ENCODE measurements at regions not wholly inside any gene's neighbourhood (a gene's known extent, or its start where the extent isn't known, plus 50 kb on each side); places are given as distances from the start of the nearest gene placed in this dataset.

DNA sequence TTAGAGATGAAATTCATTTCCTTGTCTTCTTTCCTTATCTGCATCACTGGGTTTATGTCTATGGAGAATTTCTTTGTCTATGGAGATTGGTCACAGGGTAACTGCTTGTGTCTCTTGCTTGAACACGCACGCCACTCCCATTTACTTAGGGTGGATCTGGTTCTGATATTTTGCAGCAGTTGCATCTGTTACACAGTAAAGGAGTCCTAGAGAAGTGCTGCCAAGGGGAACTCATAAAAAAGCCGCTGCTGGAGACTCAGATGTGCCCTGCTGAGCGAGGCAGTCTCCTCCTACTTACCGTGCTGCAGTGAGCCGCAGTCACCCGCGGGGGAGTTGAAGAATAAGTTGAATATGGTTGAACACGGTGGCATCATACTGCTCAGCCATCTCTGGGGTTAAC lies 105.2 kb upstream of the KLHL25 start:
- Mint-ChIP-seq H3K36me3 (ENCODE audit: insufficient read depth) (no peaks in the 10 kb centered on the region), H3K9me3 (ENCODE audit: low read depth) (no peaks in the 10 kb centered on the region), H3K4me3 (ENCODE audit: low read depth) (no peak overlapping the region), H3K27ac (no peak overlapping the region), H3K27me3 (peaks cover 27% of the 10 kb centered on the region), H3K4me1 (ENCODE audit: low read depth) (peaks cover 4% of the 10 kb centered on the region)
- DNase-seq (ENCODE audit: low spot score, unreplicated experiment) = no peak
- TF ChIP-seq, protein P1, sequence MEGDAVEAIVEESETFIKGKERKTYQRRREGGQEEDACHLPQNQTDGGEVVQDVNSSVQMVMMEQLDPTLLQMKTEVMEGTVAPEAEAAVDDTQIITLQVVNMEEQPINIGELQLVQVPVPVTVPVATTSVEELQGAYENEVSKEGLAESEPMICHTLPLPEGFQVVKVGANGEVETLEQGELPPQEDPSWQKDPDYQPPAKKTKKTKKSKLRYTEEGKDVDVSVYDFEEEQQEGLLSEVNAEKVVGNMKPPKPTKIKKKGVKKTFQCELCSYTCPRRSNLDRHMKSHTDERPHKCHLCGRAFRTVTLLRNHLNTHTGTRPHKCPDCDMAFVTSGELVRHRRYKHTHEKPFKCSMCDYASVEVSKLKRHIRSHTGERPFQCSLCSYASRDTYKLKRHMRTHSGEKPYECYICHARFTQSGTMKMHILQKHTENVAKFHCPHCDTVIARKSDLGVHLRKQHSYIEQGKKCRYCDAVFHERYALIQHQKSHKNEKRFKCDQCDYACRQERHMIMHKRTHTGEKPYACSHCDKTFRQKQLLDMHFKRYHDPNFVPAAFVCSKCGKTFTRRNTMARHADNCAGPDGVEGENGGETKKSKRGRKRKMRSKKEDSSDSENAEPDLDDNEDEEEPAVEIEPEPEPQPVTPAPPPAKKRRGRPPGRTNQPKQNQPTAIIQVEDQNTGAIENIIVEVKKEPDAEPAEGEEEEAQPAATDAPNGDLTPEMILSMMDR (IDR thresholded peaks at IDR 0.05; ENCODE audit: unreplicated experiment) = no peak

DNA sequence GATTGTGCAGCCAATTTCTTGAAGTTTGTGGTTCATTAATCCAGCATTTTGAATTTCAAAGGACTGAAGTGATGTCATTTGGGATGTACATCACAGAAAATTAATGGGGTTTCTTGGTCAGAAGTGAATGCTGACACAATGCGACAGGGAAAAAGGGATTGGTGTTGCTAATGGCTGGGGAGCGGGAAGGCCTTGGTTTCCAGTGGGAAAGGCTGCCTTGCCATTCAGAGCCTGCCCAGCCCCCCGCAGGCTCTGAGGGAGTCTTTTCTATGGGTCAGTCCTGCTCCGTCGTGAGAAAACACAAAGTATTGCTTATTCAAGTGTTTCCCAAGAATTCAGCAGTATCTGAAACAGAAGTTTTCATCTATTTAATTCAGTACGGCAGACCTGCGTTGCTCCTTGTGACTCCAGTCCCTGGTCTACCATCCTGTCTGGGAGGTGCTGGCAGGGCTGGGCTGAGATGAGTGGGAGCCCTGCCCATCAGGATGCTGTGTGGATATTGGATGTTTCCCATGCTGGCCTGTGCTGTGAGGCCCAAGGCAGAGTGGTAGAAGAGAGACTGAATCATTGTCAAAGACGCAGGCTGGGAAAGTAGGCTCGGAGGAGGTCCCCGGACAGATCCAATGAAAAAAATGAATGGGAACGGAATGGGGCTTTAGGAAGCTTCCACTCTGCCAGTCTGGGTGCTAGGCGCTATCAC lies 111.2 kb upstream of the KLHL25 start:
- DNase-seq (ENCODE audit: low spot score, unreplicated experiment) = no peak
- H3K4me3 Mint-ChIP-seq (ENCODE audit: low read depth) = no peak overlapping the region

DNA sequence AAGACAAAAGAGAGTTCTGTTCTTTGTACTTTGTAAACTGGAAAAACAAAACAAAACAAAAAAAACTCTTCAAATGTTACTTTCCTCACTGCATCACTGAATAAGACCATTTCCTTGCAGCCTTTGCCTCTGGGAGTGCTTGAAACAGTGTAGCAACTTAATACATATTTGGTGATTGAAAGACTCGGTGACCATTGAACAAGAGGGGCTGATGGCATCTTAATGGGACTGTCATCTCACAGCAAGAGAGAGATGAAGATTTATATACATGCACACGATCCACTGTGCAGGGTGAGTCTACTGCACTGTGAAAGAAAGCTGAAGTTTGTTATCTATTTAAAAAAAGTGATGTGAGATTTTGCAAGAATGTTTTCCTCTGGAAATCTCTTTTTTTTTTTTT lies 111.9 kb upstream of the KLHL25 start:
- Mint-ChIP-seq H3K9me3 (ENCODE audit: low read depth) (no peaks in the 10 kb centered on the region), H3K4me3 (ENCODE audit: low read depth) (no peak overlapping the region), H3K27me3 (peaks cover 3% of the 10 kb centered on the region), H3K27ac (no peak overlapping the region), H3K4me1 (ENCODE audit: low read depth) (no peaks in the 10 kb centered on the region), H3K36me3 (ENCODE audit: insufficient read depth) (no peaks in the 10 kb centered on the region)
- no peak for DNase-seq (ENCODE audit: low spot score, unreplicated experiment)
- TF ChIP-seq, protein P1 (IDR thresholded peaks at IDR 0.05; ENCODE audit: unreplicated experiment) = no peak

More for the DNA sequence above, 111.2 kb upstream of the KLHL25 start:
- H3K4me1 Mint-ChIP-seq (ENCODE audit: low read depth) = no peaks in the 10 kb centered on the region
- no peaks in the 10 kb centered on the region for H3K36me3 Mint-ChIP-seq (ENCODE audit: insufficient read depth)
- H3K27ac Mint-ChIP-seq = no peak overlapping the region
- TF ChIP-seq, protein P1 (IDR thresholded peaks at IDR 0.05; ENCODE audit: unreplicated experiment) = no peak
- H3K9me3 Mint-ChIP-seq (ENCODE audit: low read depth) = no peaks in the 10 kb centered on the region
- peaks cover 3% of the 10 kb centered on the region for H3K27me3 Mint-ChIP-seq

DNA sequence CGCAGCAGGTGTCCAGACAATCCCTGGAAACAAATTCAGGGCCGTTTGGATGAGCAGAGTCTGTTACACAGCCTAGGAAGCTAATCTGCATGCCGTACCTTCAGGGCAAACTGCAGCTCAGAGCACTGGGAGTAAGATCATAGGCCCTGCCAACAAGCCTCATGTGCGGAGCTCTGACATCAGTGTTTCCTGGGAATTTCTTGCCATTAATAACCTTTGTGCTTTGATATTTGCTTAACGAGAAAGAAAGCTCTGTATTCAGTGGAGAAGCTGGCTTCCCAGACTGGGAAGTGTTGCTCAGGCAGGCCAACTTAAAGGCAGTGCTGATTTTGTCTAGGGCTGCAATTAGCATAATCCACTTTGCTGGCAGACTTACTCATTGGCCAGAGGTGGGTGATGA lies 116.1 kb upstream of the KLHL25 start:
- TF ChIP-seq, protein P1 (IDR thresholded peaks at IDR 0.05; ENCODE audit: unreplicated experiment) = no peak
- Mint-ChIP-seq H3K27me3 (peaks cover 3% of the 10 kb centered on the region), H3K4me3 (ENCODE audit: low read depth) (no peak overlapping the region), H3K4me1 (ENCODE audit: low read depth) (no peaks in the 10 kb centered on the region), H3K27ac (no peak overlapping the region), H3K9me3 (ENCODE audit: low read depth) (no peaks in the 10 kb centered on the region), H3K36me3 (ENCODE audit: insufficient read depth) (no peaks in the 10 kb centered on the region)
- no peak for DNase-seq (ENCODE audit: low spot score, unreplicated experiment)

DNA sequence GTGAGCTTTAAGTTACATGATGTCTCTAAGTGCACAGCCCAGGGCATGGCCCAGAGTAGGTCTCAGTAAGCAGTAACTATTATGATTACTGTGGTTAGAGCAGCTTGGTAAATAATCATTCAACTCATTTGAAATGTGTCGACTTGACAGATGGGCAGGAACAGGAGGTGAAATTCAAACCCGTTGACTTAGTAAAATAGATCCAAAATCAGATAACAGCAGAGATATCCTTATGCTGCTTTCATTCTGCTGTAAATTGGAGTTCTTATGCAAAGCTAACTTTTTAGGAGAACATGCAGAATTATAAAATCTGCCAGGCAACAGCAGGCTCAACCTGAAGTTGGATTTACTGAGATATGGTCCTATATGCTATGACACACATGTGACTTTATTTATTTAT lies 118.7 kb upstream of the KLHL25 start:
- H3K4me3 Mint-ChIP-seq (ENCODE audit: low read depth) = no peak overlapping the region
- H3K9me3 Mint-ChIP-seq (ENCODE audit: low read depth) = peaks cover 10% of the 10 kb centered on the region
- TF ChIP-seq, protein P1 (IDR thresholded peaks at IDR 0.05; ENCODE audit: unreplicated experiment) = no peak
- peaks cover 7% of the 10 kb centered on the region for H3K27me3 Mint-ChIP-seq
- no peak for DNase-seq (ENCODE audit: low spot score, unreplicated experiment)
- H3K4me1 Mint-ChIP-seq (ENCODE audit: low read depth) = no peaks in the 10 kb centered on the region
- H3K27ac Mint-ChIP-seq = no peak overlapping the region
- H3K36me3 Mint-ChIP-seq (ENCODE audit: insufficient read depth) = no peaks in the 10 kb centered on the region

All from progenitor cell of endocrine pancreas (in vitro differentiated cells).